Activated CD4-positive, alpha-beta T cell treated with anti-CD3 and anti-CD28 coated beads for 24 hours (primary cell): ENCODE measurements at regions not wholly inside any gene's neighbourhood (a gene's known extent, or its start where the extent isn't known, plus 50 kb on each side); places are given as distances from the start of the nearest gene placed in this dataset.

Experiments
- DNase-seq, 2 donors: peaks; one replicate each; pipeline ENCODE4 v3.0.0-alpha.2; 2020; ENCODE audit warnings: low read depth in 2 of 2

- DNase-seq, result no peak
These were observed 399.4 kb upstream of the HNRNPA3 start for GRCh38 chr2:176813156-176813555.

DNA sequence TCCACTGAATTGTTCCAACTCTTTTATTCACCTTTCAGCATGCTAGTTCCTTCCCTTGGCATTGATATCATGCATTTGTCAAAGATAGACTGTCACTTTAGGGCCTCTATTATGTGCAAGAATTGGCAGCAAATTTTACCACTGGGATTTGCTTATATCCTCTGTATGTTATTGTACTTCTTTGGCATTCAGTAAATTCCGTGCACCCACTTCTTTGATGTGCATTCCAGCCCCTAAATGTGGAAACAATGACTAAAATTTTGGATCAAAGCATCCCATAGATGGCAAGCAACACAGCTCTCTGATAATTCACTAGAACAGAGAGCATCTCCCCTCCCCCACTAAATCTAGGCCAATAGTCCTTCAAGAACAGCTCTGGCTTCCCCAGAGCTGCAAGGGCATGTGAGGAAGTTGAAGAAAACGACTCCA is 399.0 kb upstream of the HNRNPA3 start:
- no peak for DNase-seq

- DNase-seq, result no peak
These were observed 398.3 kb upstream of the HNRNPA3 start for GRCh38 chr2:176814274-176814673.

- no peak for DNase-seq
These were observed 397.7 kb upstream of the HNRNPA3 start for GRCh38 chr2:176814740-176815367.

DNA sequence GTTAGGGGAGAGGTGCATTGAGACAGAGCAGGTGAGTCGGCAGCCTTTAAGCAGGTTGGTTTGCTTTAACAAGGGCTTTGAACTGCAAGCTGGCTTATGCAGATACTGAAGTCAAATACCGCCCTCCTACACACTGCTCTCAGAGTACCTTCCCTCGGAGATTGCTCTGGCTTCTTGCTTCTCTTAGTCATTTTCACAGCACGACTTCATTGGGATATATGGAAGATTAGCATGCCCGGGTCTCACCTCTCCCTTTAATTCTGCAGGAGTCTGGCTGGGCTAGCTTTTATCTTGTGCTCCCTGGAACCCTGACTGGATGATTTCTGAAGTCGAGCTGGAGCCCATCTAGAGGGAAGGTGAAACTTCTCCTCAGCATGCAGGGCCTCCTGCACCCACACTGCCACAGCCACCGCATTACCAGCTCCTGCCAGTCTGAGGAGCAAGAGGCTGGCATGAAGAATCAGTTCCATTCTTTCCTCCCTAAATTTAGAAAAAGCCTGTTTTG is 395.5 kb upstream of the HNRNPA3 start:
- DNase-seq, result no peak

- DNase-seq, result no peak
These were observed 394.5 kb upstream of the HNRNPA3 start for GRCh38 chr2:176818076-176818475.

- DNase-seq, result no peak
These were observed 394.0 kb upstream of the HNRNPA3 start for GRCh38 chr2:176818617-176819016.

DNA sequence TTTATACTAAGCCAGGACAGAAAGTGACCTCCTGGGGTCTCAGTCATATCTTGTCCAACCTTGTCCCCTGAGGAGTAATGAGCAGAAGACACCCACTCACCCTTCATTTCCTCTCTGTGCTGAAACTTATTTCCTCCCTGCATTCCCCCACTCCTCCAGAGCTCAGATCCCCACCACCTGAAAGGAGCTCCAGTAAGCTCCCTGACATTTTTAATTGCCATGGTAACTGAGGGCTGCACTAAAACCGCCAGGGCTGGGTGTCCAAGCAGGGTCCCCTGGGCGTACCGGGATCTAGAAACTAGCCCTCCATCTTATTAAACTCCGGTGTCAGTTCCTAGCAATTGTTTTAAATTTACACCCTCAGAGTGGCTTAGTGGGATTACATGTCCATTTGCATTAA is 393.3 kb upstream of the HNRNPA3 start:
- DNase-seq, result no peak

GRCh38 chr2:176820371-176820932 is 392.1 kb upstream of the HNRNPA3 start:
- DNase-seq, result no peak

GRCh38 chr2:176821350-176821749 is 391.2 kb upstream of the HNRNPA3 start:
- no peak for DNase-seq

DNA sequence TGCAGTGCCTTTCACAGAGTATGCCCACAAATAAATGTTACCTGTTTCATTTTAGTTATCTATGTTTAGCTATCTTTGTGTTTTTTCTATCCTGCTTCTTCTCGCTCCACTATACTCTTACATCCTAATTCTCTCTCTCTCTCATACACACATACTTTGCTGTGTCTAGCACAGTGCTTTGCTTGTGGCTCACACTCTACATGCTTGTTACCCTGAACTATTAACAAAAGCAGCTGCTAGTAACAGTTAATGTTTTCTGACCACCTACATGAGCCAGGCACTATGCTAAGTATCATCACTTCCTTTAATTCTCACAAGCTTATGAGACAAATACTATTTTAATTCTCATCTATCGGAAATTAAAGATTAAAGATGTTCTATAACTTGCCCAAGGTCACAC is 390.5 kb upstream of the HNRNPA3 start:
- DNase-seq, result no peak

GRCh38 chr2:176826356-176826755 is 386.2 kb upstream of the HNRNPA3 start:
- no peak for DNase-seq

- DNase-seq, result peak in 1 of 2 donors; percentile 13
These were observed 385.5 kb upstream of the HNRNPA3 start for GRCh38 chr2:176826984-176827668.

GRCh38 chr2:176830362-176830761 is 382.2 kb upstream of the HNRNPA3 start:
- DNase-seq, result no peak

DNA sequence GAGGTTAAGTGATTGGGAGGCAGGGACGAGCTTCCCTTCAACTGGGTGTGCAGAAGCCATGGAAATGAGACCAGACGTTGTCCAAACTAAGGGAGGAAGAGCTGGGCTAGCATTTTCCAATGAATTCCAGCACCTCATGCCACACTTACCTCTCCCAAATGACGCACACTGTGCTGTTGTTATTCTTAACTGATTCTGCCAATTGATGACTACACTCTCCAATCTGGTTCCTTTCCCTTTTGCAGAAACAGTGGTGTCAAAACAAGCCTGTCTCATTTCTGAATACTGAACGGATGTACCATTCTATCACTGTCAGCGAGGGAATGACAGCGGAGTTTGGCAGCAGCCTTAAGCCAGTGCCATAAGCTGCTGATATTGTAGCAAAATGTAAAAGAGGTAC is 380.5 kb upstream of the HNRNPA3 start:
- no peak for DNase-seq

DNA sequence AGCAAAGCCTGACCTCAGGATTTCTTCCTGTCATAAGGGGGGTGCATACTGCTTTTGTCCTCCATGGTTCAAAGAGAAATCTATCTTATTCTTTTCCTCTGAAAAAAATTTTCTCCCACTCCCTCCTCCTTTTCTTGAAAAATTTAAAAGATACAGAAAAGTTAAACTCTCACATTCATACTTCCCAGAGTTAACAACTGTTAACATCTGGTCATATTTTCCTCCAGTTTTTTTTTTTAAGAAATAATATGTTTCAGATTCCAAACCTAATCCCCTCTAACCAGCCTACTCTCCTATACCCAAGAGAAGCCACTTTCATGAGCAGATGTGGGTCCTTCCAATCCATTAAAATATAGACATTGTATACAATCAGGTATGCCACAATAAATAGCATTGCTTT is 378.9 kb upstream of the HNRNPA3 start:
- no peak for DNase-seq

GRCh38 chr2:176834226-176834625 is 378.4 kb upstream of the HNRNPA3 start:
- no peak for DNase-seq

DNA sequence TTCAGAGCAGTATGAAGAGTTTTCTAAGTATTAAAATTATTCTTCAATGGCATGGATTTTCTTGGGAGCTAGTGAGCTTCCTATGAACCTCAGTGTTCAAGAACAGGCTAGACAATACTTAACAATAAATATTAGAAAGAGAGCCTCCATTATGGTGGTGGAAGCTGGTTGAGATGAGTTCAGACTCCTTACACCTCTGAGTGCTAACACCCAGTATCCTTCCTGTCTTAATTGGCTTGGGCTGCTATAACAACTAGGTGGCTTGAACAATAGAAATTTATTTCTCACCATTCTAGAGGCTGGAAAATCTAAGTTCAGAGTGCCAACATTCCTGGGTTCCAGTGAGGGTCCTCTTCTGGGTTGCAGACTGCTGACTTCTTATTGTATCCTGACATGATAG is 369.4 kb upstream of the HNRNPA3 start:
- no peak for DNase-seq

- no peak for DNase-seq
These were observed 368.1 kb upstream of the HNRNPA3 start for GRCh38 chr2:176844461-176844860.

- DNase-seq, result no peak
These were observed 366.9 kb upstream of the HNRNPA3 start for GRCh38 chr2:176845718-176846117.

DNA sequence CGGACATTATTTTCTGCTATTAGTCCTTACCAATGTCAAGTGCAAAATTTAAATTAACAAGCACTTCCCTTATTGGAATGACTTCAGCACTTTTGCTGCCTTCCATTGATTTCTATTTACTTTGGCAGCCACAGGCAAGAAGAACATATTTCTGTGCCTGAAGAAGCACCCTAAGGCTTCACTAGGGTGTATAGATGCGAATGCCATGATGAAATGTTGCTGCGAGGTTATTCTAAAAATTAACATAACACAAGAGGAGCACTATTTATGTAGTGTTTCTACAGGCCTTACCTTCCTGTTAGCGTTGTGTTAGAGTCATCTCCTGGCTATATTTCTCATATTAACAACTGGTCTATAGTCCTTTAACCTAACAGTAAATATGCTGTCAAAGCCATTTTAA is 365.0 kb upstream of the HNRNPA3 start:
- no peak for DNase-seq

- DNase-seq, result no peak
These were observed 363.8 kb upstream of the HNRNPA3 start for GRCh38 chr2:176848844-176849243.

DNA sequence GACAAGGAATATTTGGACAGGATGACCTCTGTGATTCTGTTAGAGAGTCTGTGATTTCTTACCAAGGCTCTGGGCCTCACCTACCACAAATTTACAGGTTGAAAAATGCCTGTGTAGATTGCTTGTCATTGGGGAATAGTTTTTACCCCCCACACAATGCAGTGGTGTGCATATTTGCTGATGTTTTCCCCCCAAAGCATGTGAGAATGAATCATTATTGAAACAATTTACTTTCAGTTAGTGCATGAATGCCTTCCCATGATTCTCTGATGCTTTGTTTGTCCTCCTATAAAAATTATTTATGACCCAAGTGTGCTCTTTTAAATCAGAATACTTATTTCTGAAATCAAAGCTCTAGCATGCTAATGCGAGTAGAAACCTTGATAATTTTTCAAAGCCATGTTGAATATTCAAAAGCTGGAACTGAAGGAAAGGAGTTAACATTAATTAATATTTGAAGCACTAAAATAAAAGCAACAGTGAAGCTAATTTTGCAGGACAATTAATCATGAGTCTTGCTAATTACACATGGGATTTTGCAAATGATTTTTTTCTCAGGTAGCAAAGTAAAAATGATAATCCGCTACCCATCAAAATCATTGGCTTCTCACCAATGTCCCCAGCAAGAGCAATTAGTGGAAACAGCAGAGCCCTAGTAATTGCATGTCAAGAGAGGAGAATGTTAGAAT is 361.2 kb upstream of the HNRNPA3 start:
- DNase-seq, result no peak
